ENCODE measurements at regions not wholly inside any gene's neighbourhood (a gene's known extent, or its start where the extent isn't known, plus 50 kb on each side); places are given as distances from the start of the nearest gene placed in this dataset.

DNA sequence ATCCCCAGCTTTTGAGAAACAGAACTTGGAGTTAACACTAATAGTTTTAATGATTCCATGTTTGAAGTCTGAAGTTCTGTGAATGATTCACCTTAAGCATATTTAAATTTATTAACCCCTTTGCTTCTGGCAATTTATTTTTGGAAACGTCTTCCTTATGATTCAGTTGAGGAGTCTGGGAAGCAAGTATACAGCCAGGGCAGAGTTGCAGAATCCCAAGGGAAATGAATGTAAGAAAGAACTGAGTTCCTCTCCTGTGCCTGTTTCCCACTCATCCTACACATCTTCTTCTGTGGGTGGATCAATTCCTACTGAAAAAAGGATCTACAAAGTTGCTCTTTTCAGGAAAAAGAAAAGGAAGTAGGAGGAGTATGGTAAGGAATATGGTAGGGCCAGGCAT, 108.2 kb upstream of the CCDC91 start:
- H2AFZ ChIP-seq (ENCODE audit: low read depth, low read length) = no peak overlapping the region
- H3F3A ChIP-seq (ENCODE audit: insufficient read depth, low read length, poor library complexity, severe bottlenecking) = no peaks in the 10 kb centered on the region
- TF ChIP-seq, protein P1, sequence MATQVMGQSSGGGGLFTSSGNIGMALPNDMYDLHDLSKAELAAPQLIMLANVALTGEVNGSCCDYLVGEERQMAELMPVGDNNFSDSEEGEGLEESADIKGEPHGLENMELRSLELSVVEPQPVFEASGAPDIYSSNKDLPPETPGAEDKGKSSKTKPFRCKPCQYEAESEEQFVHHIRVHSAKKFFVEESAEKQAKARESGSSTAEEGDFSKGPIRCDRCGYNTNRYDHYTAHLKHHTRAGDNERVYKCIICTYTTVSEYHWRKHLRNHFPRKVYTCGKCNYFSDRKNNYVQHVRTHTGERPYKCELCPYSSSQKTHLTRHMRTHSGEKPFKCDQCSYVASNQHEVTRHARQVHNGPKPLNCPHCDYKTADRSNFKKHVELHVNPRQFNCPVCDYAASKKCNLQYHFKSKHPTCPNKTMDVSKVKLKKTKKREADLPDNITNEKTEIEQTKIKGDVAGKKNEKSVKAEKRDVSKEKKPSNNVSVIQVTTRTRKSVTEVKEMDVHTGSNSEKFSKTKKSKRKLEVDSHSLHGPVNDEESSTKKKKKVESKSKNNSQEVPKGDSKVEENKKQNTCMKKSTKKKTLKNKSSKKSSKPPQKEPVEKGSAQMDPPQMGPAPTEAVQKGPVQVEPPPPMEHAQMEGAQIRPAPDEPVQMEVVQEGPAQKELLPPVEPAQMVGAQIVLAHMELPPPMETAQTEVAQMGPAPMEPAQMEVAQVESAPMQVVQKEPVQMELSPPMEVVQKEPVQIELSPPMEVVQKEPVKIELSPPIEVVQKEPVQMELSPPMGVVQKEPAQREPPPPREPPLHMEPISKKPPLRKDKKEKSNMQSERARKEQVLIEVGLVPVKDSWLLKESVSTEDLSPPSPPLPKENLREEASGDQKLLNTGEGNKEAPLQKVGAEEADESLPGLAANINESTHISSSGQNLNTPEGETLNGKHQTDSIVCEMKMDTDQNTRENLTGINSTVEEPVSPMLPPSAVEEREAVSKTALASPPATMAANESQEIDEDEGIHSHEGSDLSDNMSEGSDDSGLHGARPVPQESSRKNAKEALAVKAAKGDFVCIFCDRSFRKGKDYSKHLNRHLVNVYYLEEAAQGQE (IDR thresholded peaks at IDR 0.05; ENCODE audit: borderline replicate concordance) = no peak
- TF ChIP-seq, protein P2, sequence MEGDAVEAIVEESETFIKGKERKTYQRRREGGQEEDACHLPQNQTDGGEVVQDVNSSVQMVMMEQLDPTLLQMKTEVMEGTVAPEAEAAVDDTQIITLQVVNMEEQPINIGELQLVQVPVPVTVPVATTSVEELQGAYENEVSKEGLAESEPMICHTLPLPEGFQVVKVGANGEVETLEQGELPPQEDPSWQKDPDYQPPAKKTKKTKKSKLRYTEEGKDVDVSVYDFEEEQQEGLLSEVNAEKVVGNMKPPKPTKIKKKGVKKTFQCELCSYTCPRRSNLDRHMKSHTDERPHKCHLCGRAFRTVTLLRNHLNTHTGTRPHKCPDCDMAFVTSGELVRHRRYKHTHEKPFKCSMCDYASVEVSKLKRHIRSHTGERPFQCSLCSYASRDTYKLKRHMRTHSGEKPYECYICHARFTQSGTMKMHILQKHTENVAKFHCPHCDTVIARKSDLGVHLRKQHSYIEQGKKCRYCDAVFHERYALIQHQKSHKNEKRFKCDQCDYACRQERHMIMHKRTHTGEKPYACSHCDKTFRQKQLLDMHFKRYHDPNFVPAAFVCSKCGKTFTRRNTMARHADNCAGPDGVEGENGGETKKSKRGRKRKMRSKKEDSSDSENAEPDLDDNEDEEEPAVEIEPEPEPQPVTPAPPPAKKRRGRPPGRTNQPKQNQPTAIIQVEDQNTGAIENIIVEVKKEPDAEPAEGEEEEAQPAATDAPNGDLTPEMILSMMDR (IDR thresholded peaks at IDR 0.05; ENCODE audit: poor library complexity, severe bottlenecking) = no peak
- TF ChIP-seq POLR2AphosphoS5 (IDR thresholded peaks at IDR 0.05) (no peak), MXI1 (conservative IDR thresholded peaks at IDR 0.05; ENCODE audit: poor library complexity, severe bottlenecking) (no peak), RAD21 (conservative IDR thresholded peaks at IDR 0.05) (no peak), EZH2 (IDR thresholded peaks at IDR 0.05; ENCODE audit: borderline replicate concordance, insufficient read depth, low read length, poor library complexity, severe bottlenecking) (no peak), EP300 (conservative IDR thresholded peaks at IDR 0.05; ENCODE audit: poor library complexity, severe bottlenecking) (no peak), TAF1 (IDR thresholded peaks at IDR 0.05; ENCODE audit: low read depth) (no peak), SMC3 (conservative IDR thresholded peaks at IDR 0.05; ENCODE audit: poor library complexity) (no peak)
- H3K9me2 ChIP-seq (ENCODE audit: insufficient read depth, low read length) = no peaks in the 10 kb centered on the region
- no peak overlapping the region for H3K4me3 ChIP-seq (ENCODE audit: low read length)
- H3K36me3 ChIP-seq (ENCODE audit: insufficient read depth, low read length) = no peaks in the 10 kb centered on the region
- no peaks in the 10 kb centered on the region for H3K27me3 ChIP-seq (ENCODE audit: insufficient read depth, low read depth, low read length)
- no peaks in the 10 kb centered on the region for H3K79me2 ChIP-seq (replicated peaks; ENCODE audit: insufficient read depth, low read length)
- H3K9me3 ChIP-seq (ENCODE audit: low read length) = no peaks in the 10 kb centered on the region
- no peak overlapping the region for H3K9ac ChIP-seq (ENCODE audit: low read length)
- no peak overlapping the region for H3K4me2 ChIP-seq (ENCODE audit: low read length)
- H4K20me1 ChIP-seq (ENCODE audit: insufficient read depth) = no peaks in the 10 kb centered on the region
- H3K27ac ChIP-seq (ENCODE audit: low read length) = no peak overlapping the region

DNA sequence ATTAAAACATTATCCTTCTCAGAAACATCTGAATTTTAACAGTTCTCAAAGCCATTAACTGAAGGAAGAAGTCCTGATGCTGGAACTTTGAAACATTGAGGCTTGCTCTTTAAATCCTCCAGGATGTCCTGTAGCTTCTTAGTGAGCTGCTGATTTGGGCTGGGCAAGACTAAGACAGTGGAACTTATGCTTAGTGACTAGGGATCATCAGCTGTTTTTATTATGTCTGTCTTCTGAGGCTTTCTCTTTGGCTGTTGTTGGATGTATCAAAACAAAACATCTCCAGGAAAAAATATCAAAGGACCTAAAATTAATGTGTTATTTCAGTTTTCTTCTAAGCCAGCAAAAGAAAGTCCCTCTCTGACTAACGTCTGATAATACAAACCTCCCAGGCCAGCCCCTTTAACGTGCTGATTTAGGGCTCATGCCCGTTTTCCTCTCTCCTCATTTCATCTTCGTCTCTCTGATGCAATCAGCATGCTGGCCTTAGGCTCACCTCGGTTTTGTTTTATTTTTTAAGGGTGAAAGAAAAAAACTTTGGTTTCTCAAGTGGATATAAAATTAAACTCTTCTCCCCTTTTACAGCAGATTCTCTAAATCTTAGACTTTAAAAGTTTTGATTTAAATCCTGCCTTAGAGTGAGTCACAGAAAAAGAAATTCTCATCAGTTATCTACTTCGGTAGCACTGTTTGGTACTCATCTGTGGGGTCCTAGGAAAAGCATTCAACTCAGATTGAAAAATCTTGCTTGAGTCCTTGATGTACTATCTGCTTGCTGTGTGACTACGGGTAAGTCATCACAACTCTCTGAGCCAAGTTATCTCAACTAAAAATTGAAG, 106.2 kb upstream of the CCDC91 start:
- TF ChIP-seq RAD21 (conservative IDR thresholded peaks at IDR 0.05) (no peak), POLR2AphosphoS5 (IDR thresholded peaks at IDR 0.05) (no peak), EZH2 (IDR thresholded peaks at IDR 0.05; ENCODE audit: borderline replicate concordance, insufficient read depth, low read length, poor library complexity, severe bottlenecking) (no peak)
- no peaks in the 10 kb centered on the region for H4K20me1 ChIP-seq (ENCODE audit: insufficient read depth)
- no peak overlapping the region for H2AFZ ChIP-seq (ENCODE audit: low read depth, low read length)
- H3K4me3 ChIP-seq (ENCODE audit: low read length) = no peak overlapping the region
- no peak overlapping the region for H3K4me2 ChIP-seq (ENCODE audit: low read length)
- H3K36me3 ChIP-seq (ENCODE audit: insufficient read depth, low read length) = no peaks in the 10 kb centered on the region
- no peak overlapping the region for H3K27ac ChIP-seq (ENCODE audit: low read length)
- H3K27me3 ChIP-seq (ENCODE audit: insufficient read depth, low read depth, low read length) = no peaks in the 10 kb centered on the region
- H3K9me3 ChIP-seq (ENCODE audit: low read length) = no peaks in the 10 kb centered on the region
- no peak overlapping the region for H3K9ac ChIP-seq (ENCODE audit: low read length)
- no peaks in the 10 kb centered on the region for H3K79me2 ChIP-seq (replicated peaks; ENCODE audit: insufficient read depth, low read length)
- H3F3A ChIP-seq (ENCODE audit: insufficient read depth, low read length, poor library complexity, severe bottlenecking) = no peaks in the 10 kb centered on the region
- H3K9me2 ChIP-seq (ENCODE audit: insufficient read depth, low read length) = no peaks in the 10 kb centered on the region

All from neural cell (in vitro differentiated cells).